ENCODE measurements at regions not wholly inside any gene's neighbourhood (a gene's known extent, or its start where the extent isn't known, plus 50 kb on each side); places are given as distances from the start of the nearest gene placed in this dataset.

- TF ChIP-seq POLR2AphosphoS5 (IDR thresholded peaks at IDR 0.05; ENCODE audit: borderline replicate concordance, low read depth, low read length) (no peak), EZH2 (IDR thresholded peaks at IDR 0.05) (no peak)
These were observed 189.1 kb downstream of the HRH4 start for GRCh38 chr18:24649571-24649970.
